GM21381 (cell line): ENCODE measurements at regions not wholly inside any gene's neighbourhood (a gene's known extent, or its start where the extent isn't known, plus 50 kb on each side); places are given as distances from the start of the nearest gene placed in this dataset.

Source experiments
- ATAC-seq: cut with Tn5 transposase; IDR thresholded peaks from one replicate; pipeline ENCODE4 v1.9.1; 2021; ENCODE audit warnings: mild to moderate bottlenecking, moderate library complexity; ENCODE audit not compliant: unreplicated experiment

GRCh38 chr2:41863062-41863461, 184.8 kb upstream of the PKDCC start:
- ATAC-seq, result no peak

- ATAC-seq, result no peak
Measured at GRCh38 chr2:41865263-41865662, 182.6 kb upstream of the PKDCC start.

DNA sequence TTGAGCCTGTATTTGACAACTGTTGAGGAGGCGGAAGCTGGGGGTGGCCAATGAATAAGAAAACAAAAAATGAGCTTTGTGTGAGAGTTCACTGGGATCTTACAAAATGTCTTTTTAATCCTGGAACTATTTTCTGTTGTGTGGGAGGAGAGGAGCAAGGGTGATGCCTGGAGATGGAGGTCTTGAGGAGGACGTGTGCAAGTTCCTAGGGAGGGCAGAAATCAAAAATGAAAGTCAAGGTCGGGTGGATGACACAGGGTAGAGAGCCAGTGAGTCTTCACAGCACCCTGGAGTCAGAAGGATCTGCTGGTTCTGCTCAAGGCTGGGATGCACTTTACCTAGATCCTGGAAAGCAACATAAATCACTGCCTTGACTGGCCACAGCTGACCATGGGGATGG, 180.3 kb upstream of the PKDCC start:
- ATAC-seq, result no peak

DNA sequence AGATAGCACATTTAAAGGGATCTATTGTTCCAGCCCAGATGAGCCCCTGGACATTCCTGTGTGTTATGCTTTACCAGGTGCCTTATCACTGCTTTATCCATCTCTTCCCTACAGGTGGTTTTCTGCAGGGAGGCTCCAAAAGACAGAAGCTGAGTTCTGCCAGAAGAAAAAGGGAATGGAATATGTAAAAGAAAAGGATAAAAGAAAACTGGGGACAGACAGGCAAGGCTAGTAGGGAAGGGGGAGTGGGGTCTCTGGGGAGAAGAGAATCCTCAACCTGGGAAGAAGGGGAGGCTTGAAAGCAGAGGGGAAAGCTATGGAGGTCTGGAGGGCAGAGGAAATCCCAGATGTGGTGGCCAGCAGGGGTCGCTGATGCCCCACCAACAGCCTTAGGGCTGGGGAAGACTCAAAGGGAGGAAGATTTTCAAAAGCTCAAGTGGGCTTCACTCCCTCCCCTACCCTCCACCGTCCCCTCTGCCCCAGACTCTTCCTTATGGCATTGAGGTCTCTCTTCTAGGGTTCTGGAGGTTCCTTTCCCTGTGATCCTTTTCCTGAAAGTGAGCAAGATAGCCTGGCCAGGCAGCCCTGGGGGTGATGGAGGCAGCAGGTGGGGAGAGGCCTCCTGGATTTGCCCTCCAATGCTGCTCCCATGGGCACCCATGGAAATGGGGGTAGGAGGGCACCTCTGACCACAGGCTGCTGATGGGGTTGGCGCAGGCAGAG, 178.1 kb upstream of the PKDCC start:
- no peak for ATAC-seq

DNA sequence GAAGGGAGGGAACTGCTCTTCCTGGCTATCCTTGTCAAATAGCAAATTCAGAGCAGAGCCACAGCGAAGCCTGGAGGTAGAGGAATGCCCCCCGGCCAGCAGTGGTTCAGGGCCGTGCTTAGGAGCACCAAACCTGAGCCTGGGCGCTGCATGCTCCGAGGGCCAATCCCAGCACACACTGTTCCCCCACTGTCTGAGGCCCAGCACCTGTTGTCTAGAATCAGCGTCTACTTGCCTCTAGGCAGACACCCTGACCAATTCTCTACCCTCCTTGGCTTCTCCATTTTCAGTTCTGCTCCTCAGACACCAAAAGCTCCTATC, 177.6 kb upstream of the PKDCC start:
- no peak for ATAC-seq

GRCh38 chr2:41871080-41871479, 176.7 kb upstream of the PKDCC start:
- ATAC-seq, result no peak

DNA sequence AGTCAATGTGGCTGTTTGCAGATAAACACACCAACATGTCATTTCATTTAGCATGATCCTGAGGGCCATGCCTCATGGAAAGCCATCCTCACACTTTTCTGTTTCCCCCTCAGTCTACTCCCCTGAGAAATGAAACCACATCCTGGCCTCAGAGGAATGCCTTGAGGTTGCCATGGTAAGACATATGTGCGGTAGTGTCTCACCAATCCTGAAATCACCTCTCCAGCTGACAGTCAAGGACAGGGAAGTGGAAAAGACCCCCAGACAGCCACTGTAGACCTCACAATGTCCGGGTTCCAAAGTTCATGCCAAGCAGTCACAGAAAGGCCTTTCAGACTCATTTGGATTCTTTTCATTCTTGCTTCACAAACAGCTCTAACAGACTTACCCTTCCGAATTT, 175.2 kb upstream of the PKDCC start:
- ATAC-seq, result no peak

- no peak for ATAC-seq
Measured at GRCh38 chr2:41873102-41874031, 174.5 kb upstream of the PKDCC start.

GRCh38 chr2:41877114-41877678, 170.6 kb upstream of the PKDCC start:
- no peak for ATAC-seq

- ATAC-seq, result no peak
Measured at GRCh38 chr2:41878056-41878455, 169.8 kb upstream of the PKDCC start.

- no peak for ATAC-seq
Measured at GRCh38 chr2:41878716-41879234, 169.0 kb upstream of the PKDCC start.

DNA sequence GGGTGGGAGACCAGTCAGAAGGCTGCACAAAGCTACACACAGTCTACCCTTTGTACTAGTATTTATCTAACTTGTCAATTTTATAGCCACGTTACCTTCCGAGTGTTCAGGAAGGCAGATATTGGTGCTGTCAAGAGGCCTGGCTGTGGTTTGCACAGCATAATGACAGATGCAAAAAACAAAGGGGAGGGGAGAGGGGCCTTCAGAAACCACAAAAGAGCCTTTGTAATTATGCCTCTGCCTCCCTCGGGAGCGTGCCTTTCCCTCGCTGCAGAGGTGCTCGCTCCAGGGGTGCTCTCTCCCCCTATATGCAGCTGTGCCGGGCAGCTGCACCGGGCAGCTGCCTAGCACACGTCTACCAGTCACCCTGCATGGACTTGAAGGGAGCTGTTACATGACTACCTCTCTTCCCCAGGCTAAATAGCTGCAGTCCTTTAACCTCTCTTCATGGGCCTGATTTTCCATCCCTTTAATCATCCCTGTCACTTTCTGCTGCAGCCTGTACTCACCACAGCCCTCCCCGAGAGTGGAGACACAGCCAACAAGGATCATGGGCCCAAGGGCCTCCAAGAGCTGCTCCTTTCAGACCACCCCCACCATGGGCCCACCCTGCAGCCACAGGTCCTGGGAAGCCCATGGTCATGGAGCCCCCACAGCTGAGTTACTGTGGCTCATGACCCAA, 168.4 kb upstream of the PKDCC start:
- ATAC-seq, result no peak

- ATAC-seq, result no peak
Measured at GRCh38 chr2:41880561-41881243, 167.1 kb upstream of the PKDCC start.

DNA sequence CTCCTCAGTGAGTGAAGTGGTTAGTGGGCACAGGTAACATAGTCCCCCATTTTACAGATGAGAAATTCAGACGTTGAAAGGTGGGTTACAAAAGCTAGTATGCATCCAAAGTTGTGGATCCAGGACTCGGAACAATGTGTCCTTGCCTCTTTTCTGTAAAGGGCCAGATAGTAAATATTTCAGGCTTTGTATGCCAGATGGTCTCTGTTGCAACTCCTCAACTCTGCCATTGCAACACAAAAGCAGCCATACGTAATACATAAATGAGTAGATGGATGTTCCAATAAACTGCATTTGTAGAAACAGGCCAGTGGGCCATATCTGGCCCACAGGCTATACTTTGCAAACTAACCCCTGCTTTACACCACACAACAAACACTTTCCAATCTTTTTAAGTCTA, 166.6 kb upstream of the PKDCC start:
- ATAC-seq, result no peak

DNA sequence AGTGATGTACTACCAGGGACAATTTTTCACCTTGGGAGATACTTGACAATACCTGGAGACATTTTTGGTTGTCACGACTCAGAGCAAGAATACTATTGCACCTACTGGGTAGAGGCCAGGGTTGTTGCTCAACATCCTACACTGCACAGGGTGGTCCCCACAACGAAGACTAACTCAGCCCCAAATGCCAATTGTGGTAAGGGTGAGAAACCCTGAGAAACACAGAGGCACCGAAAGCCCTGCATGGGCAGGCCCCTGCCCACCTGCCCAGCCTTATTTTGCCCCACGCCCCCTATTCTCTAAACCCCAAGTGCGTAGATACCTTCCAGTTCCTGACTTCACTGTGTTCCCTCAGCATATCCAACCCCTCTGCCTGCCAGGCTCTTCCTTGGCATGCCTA, 163.1 kb upstream of the PKDCC start:
- no peak for ATAC-seq

GRCh38 chr2:41886145-41886664, 161.6 kb upstream of the PKDCC start:
- ATAC-seq, result no peak

DNA sequence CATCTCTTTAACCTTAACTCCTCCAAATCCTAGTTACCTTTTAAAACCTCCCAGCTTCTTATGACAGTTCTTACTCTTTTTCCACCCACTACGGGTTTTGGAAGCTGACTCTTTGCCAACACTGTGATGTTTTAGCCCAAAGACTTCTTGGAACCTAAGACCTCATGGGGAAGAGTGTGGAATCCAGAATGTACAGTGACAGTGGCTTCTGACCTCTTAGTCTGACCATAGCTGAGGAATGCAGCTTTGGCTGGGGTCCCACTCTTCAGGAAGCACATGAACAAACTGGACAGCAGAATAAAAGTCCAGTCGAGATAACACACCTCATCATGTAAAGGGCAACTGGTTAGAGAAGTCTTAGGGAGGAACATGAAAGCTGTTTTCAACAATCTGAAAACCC, 161.1 kb upstream of the PKDCC start:
- no peak for ATAC-seq

DNA sequence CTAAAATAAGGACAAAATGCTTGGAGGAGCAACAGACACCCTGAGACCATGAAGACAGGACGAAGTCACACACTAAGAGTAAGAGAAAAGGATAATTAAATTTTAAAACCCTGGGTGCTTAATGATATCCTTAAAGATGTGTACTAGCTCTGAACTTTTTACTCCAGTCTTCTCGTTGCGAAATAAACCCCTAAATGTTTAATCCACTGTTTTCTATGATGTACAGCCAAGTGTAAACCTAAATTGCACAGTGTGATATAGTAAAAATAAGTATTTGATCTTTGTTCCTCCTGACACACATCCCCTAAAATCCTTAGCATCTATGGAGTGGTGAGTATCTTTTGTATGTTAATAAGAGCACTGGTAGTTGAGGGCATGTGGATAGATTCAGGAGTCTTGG, 157.5 kb upstream of the PKDCC start:
- no peak for ATAC-seq

DNA sequence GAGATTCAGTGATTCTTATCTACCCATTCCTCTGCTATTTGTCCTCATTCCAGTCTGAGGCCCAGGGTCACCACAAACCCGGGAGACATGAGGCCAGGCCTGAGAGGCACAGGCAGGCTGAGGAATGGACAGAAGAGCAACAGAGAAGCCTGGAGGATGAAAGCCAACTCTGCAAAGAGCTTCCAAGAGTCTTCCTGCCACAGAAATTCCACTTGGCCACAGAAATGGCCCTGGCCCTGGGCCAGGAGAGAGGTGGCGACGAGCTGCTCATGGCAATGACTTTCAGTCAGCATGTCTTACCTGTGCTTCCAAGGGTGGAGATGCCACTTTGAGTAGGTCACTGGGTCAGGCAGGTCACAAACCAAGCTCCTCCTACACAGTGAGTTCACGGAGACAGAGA, 155.3 kb upstream of the PKDCC start:
- no peak for ATAC-seq

DNA sequence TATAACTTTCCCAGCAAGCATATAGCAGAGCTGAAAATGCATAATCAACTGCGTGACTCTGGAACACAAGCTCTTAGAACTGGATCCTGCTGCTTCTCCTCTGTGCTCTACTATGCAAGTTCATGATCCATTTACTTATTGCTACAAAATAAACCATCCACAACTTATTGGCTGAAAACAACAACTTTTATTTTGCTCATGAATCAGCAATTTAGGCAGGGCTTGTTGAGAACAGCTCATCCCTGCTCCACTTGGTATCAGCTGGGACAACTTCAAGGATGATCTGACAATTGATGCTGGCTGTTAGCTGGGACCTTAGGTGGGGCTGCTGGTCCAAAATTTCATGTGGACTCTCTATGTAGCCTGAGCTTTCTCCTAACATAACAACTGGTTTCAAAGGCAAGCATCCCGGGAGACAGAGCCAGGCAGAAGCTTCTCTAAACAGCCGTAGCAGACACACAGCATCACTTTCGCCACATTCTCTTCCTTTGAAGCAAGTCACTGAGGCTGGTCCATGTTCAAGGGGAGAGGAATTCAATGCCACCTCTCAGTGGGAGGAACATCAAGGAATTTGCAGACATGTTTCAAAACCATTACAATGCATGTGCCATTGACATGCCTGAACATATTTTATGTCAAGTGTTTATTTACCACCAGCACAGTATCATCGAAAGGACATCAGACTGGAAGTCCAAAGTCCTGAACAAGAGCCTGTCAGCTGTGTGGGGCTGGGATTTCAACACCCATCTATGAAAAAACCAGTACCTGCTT, 153.1 kb upstream of the PKDCC start:
- no peak for ATAC-seq
